ENCODE measurements at regions not wholly inside any gene's neighbourhood (a gene's known extent, or its start where the extent isn't known, plus 50 kb on each side); places are given as distances from the start of the nearest gene placed in this dataset.
"Not testable (repeated sequence)": the region's sequence is repeated elsewhere in the genome, so short reads cannot be mapped to it uniquely, and the experiment has no call there.

DNA sequence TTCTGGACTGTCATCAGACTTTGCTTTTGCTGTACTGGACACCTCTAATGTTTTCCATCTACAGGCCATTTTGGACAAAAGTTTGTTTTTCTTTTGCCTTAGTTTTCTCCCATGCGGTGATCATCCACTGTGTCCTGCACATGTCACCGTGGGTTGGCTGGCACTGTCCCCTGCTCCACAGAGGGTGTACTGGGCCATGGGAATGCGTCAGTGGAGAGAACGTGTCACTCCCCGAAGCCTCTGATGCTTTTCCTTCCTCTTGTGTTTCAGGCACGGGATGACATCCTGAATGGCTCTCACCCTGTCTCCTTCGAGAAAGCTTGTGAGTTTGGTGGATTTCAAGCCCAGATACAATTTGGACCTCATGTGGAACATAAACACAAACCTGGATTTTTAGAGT, 385.0 kb upstream of the TPM1 start:
- DNase-seq (ENCODE audit: low spot score) = not testable (repeated sequence)

DNA sequence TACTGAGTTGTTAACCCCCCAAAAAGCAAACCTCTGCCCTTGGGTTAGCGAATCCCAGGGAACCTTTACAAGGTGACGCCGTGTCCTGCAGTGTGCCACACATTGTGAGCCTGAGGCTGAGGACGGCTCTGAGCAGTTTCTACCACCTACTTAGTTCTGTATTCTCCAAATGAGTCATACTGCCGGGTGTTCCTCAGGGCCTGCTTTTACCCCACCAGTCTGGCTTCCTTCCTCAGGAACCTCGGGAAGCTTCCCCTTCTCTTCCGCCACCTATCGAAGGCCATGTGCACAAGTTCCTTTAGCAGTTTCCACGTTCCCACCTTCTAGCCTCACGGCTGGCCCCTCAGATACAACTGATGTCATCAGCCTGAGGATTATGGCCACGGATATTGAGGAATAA, 384.0 kb upstream of the TPM1 start:
- no peak for DNase-seq (ENCODE audit: low spot score)

DNA sequence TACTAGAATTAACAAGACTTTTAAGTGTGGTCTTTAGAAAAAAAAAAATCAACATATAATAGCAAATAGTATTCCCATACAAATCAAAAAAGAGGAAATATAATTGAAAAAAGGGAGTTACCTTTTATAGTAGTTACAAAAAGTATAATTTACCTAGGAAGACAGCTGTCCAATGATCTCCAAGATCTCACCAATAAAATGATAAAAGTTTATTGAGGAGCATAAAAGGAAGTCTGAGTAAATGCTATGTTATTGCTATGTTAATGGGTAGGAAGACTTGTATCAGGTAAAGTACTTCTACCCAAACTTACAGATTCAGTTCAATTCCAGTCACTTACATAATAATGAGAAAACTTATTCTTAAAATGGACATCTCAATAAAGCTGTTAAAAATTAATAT, 379.0 kb upstream of the TPM1 start:
- DNase-seq (ENCODE audit: low spot score) = no peak

DNA sequence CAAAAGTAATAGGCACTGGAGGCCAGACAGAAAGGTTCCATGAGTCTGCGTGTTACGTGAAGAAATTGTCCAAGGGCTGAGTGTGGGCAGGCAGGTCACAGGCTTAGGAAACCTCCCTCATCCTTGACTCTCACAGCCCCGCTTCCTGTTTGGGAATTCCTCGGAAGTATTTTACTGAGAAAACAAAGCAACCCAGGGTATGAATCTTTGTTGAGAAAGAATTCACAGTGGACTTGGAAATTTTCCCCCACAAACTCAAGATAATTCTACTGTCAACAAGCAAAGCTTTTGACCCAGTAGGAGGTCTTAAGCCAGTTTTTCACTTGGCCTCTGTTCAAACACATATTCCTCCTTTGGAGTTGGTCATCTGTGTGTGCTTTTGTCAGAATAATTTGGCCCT, 377.1 kb upstream of the TPM1 start:
- DNase-seq (ENCODE audit: low spot score) = no peak

DNA sequence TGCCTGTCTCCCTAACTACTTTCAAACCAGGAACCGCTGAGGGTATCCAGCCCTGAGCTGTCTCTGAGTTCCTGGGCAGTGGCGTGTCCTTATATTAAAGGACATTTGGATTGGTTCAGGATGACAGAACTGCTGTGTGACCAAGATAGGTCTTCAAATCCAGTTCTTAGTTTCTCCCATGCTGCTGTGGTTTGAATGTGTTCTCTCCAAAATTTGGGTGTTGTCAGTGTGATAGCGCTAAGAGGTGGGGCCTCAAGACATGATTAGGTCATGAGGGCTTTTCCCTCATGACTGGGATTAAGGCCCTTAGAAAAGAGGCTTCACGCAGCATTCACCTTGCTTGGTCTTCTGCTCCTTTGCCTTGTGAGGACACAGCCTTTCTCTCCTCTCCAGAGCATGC, 376.5 kb upstream of the TPM1 start:
- DNase-seq (ENCODE audit: low spot score) = no peak

DNA sequence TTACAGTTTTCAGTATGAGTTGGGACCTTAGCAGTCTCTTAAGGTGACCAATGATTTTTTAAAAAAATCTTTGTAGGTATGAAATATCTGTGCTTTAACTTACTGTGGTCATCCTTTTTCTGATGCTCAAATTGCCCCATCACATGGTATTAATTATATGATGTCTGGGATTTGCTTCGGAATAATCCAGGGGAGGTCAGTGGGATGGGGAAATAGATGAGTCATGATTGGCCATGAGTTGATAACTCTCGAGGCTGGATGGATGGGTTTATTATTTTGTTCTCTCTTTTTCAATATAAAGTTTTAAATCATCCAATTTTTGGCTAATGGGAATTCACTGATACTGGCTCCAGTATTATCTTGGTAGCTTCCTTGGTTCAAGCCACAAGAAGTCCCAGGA, 370.3 kb upstream of the TPM1 start:
- no peak for DNase-seq (ENCODE audit: low spot score)

DNA sequence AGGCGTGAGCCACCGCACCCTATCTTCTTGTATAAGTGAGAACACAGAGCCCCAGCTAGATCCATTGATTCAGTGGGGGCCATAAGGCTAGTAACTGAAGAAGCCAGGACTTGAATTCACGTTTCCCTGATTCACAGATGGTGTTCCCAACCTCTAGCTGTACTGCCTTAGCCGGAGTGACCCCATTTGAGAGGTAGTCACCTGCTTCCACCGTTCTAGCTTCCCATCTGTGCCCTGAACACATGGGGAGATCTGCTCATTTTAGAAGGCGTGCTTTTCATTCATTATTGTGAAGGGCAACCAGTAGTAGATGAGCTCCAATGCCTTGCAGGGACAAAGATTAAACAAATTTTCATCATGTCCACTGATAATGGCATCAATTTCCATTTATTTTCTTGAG, 365.7 kb upstream of the TPM1 start:
- DNase-seq (ENCODE audit: low spot score) = no peak

DNA sequence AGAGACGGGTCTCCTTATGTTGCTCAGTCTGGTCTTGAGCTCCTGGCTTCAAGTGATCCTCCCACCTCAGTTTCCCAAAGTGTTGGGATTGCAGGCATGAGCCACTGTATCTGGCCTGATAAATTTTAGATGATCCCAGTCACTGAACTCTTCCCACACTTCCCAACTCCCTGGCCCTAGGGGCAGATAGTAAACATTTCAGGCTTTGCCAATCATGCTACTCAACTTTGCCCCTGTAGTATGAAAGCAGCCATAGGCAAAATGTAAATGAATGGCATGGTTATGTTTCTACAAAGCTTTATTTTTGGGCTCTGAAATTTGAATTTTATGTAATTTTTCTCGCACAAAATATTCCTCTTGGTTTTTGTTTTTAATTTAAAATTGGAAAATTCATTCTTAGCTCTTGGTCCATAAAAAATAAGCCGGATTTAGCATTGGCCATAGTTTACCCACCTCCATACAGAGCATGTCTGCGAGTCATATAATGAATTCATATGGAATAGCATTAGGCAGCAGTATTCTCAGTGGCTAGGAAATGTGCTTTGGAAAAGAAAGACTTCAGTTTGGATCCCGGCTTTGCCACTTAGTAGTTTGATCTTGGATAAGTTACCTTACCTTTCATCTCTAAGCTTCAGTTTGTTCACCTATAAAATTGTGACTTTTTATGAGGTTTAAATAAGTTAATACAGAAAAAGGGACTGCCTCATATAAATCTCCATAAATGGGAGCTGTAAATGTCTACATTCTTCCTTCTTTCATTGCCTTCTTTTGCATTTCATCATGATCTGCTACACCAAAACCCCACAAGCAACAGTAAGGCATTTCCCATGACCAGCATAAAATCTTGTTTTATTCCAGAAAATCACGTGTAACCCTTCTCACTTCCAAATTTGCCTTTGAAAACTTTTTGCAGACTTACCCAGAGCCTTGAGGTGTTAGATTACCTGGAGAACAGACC, 360.3 kb upstream of the TPM1 start:
- no peak for DNase-seq (ENCODE audit: low spot score)

DNA sequence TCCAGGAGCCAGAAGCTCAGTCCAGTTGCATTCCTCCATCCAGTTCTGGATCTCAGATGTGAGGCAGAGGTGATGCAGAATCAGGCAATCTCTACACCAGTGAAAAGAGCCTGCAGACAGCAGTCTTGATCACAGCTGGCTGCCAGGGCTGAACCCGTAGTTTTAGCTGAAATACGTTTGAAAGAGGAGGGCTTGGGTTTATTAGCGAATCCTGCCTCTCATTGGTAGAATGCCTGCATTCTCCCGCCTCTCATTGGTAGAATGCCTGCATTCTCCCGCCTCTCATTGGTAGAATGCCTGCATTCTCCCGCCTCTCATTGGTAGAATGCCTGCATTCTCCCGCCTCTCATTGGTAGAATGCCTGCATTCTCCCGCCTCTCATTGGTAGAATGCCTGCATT, 359.4 kb upstream of the TPM1 start:
- DNase-seq (ENCODE audit: low spot score) = not testable (repeated sequence)

DNA sequence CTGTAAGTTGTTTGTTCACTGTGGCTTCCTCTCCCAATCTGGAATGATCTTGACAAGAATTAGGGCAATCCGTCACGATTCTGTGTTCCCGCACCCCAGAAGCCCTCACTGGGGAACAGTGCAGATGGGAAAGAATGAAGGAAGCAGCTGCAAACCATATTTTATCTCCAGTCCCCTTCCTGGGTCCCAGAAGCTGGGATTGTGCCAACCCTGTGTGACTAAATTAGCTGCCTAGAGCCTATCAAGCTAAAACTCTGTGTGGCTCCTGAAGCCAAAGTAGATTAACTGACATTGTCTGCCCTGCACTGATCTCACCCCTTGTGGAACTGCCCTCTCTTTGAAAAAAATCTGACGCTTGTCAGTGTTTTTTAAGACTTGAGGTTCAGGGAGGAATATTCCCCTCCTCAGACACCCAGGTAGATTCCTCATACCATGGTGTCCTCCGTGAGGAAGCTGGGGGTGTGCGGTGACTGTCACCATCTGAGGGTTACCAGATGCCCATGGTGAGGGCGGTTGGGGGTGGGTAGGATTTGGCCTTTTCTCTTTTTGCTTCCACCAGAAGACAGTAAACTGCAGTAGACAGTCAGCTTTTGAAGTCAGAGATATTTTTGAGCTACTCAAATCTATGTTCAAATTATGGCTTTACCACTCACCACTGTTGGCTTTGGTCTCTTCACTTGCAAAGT, 358.3 kb upstream of the TPM1 start:
- no peak for DNase-seq (ENCODE audit: low spot score)

DNA sequence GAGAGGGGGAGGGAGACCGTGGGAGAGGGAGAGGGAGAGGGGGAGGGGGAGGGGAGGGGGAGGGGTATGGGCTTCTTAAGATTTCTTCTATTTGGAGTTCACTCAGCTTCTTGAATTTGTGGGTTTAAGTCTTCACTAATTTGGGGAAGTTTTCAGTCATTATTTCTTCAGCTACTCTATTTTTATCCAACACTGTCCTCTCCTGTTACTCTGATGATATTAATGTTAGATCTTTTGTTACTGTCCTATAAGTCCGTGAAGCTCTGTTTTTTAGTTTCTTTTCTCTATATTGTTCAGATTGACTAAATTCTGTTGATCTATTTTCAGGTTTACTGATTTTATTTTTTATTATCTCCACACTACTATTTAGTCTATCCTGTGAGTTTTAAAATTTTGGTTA, 351.5 kb upstream of the TPM1 start:
- DNase-seq (ENCODE audit: low spot score) = no peak

DNA sequence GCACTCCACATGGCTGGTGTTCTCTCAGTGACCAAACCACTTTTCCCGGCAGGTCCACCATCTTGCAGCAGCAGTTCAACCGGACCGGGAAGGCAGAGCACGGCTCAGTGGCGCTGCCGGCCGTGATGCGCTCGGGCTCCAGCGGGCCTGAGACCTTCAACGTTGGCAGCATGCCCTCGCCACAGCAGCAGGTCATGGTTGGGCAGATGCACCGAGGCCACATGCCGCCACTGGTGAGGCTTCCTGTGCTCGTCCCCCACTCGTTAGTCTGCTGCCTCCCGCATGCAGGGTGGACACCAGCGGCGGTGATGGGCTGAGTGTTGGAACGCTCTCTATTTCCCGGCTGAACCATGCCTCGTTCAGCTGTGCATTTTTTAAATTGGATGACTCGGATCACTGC, 344.9 kb upstream of the TPM1 start:
- peak; percentile 86 for DNase-seq (ENCODE audit: low spot score)

DNA sequence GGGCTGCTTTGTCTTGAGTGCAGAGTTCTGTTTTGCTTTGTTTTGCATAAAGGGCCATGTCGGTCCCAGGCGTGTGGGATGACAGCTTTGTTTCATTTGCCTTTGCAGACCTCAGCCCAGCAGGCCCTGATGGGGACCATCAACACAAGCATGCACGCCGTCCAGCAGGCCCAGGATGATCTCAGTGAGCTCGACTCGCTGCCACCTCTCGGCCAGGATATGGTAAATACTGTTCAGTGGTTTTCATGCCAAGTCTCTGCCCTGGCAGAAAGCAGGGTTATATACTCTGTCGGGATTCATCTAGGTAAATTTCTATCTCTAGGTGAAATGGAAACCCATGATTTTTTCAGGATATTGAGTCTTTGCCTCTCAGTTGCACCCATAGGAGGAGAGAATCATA, 343.9 kb upstream of the TPM1 start:
- no peak for DNase-seq (ENCODE audit: low spot score)

DNA sequence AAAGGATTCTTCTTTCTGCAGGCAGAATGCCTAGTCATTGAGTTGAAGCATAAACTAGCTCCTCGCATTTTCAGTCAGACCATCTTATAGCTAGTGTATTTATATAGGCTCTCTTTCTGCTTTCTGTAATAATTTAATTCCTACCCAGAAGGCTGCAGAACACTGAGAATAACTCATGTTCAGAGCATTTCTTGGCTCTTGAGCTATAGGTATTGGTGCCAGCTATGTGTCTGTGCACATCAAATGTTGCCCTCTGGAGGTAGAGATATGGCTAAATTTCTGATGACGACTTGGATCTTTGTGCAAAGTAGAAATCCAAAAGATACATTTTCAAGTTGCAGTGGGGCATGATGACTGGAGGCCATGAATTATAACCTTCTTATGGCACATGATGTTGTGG, 336.2 kb upstream of the TPM1 start:
- DNase-seq (ENCODE audit: low spot score) = no peak

DNA sequence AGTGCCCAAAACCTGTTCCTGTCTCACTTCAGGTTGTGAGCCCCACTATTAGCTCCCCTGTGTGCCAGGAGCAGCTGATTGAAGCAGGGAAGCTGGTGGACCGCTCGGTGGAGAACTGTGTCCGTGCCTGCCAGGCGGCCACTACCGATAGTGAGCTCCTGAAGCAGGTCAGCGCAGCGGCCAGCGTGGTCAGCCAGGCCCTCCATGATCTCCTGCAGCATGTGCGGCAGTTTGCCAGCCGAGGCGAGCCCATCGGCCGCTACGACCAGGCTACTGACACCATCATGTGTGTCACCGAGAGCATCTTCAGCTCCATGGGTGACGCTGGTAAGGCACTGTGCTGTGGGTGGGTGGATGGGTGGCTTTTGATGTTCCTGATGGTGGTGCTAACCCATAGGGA, 334.1 kb upstream of the TPM1 start:
- DNase-seq (ENCODE audit: low spot score) = no peak

DNA sequence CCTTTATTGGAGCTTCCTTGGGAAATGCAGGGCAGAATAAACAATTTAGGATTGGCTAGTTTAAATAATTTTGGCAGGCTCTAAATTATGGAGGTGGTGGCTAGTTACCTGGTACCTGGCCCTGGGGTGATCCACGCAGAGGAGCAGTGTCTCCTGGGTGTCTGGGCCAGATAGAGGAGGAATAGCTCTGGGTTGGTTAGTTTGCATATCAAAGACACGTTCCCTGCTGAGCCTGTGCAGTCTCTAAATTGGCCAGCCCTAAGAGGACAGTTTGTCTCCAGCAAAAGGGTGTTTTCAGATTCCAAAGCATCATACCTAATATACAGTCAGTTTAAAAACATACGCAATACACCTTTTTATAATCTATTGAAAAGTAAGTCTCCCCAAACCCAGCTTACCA, 333.3 kb upstream of the TPM1 start:
- no peak for DNase-seq (ENCODE audit: low spot score)

DNA sequence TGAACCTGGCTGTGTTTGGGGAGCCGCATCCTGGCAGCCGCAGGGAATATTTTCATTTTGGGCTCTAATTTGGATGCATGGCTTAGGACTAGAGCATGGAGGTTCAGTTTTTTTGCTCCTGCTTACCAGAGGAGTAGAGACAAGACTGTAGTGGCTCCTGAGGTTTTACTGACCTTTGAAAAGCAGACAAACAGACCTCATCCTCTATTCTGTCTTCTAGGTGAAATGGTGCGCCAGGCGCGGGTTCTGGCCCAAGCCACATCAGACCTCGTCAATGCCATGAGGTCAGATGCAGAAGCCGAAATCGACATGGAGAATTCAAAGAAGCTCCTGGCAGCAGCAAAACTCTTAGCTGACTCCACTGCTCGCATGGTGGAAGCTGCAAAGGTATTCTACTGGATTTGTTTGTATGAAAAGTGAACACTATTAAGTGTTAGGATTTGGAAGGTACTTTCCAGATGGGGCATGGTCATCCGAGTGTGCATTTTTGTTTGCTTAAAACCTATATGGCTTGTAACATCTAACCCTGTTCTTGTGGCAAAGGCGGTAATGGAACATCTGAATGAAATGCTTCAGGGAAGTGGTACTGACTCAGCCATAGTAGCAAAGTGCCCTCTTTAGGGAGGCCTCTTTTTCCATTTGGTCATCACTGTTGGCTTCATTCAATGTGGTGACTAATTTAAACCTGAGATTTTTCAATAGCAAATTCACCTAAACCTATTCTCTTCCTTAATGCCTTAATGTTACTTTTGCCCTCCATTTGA, 330.7 kb upstream of the TPM1 start:
- no peak for DNase-seq (ENCODE audit: low spot score)

DNA sequence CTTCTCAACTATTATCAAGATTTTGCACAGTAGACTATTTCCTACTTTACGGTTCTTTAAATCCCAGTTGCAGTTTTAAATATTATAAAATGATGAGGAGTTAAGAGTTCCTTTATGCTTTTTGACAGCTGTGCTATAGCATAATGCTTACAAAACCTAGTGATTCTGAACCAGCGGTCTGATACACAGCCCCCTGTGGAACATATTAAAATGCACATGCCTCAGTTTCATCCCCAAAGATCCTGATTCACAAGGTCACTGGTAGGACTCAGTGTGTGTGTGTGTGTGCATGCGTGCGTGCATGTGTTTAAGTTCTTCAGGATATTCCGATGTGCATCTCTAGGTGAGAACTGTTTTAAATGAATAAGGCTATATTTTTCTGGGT, 330.1 kb upstream of the TPM1 start:
- no peak for DNase-seq (ENCODE audit: low spot score)

DNA sequence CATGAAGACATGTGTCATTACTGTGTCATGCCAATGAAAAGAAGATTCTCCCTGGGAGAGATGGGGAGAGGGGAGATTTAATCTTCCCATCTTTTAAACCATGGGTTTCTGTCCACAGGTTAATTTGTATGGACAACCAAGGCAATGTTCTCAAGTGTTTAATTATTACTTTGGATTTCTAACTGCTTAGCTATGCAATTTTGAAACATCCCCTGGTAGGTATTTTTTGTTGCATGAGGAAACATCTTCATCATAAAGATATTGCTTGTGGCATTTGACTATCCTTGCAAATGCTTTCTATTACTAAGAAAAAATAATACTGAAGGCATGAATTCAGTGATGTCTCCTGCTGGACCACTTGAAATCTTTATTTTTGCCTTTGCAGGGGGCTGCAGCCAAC, 326.6 kb upstream of the TPM1 start:
- no peak for DNase-seq (ENCODE audit: low spot score)

DNA sequence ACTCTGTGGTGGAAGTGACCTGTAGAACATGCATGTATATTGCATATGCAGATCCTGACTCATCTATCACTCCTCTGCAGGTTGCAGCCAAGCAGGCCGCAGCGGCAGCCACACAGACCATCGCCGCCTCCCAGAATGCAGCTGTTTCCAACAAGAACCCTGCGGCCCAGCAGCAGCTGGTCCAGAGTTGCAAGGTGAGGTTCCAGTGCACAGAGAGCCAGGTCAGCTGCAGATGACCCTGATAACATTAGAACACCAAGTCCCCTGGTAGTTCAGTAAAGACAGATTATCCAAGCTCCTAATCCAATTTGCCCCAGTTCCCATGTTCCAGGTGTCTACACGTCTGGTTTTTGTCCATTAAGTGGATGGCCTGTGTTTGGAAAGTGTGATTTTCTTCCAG, 325.1 kb upstream of the TPM1 start:
- DNase-seq (ENCODE audit: low spot score) = no peak

DNA sequence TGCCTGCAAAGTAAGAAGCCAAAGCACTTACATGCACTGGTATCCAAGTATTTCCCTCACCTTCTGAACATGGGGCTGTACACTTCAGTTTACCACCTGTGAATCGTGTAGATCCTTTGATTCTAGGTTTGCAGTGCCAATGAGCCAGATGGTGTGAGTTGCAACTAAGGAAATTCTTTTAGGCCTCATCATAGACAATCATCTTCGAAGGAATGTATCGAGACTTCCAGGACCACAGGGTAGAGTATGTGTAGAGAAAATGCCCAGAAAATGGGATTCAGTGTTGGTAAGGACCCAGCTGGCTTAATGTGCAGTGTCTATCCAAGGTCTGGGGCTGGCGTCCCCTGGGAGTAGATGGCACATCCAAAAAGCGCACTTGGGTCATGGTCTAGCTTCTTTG, 323.2 kb upstream of the TPM1 start:
- no peak for DNase-seq (ENCODE audit: low spot score)

DNA sequence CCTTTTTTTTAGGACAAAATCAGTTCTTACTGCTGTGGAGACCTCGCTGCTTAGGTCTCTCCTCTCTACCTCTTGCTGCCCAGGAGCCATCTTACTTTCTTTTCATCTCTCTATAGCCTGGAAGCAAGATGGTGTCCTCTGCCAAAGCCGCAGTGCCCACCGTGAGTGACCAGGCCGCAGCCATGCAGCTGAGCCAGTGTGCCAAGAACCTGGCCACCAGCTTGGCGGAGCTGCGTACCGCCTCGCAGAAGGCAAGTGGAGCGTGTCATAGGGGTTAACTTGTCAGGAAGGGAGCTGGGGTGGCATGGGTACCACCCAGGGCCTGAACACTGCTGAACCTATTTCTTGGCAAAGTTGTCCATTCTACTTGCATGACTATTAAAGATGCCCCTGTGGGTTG, 320.3 kb upstream of the TPM1 start:
- no peak for DNase-seq (ENCODE audit: low spot score)
